Prostate gland (tissue), 2 donors: ENCODE measurements at regions not wholly inside any gene's neighbourhood (a gene's known extent, or its start where the extent isn't known, plus 50 kb on each side); places are given as distances from the start of the nearest gene placed in this dataset.

Source experiments
- POLR2A ChIP-seq: fragments of 450-650 bp; IDR thresholded peaks from one replicate; pipeline ENCODE4 v1.6.1; 2016; ENCODE audit warnings: antibody characterized with exemption, mild to moderate bottlenecking
- POLR2AphosphoS5 ChIP-seq: sonication (generic); formaldehyde crosslinking; IDR thresholded peaks from one replicate; pipeline ENCODE4 v1.6.1; 2017; ENCODE audit warnings: antibody characterized with exemption
- TF ChIP-seq, protein P1 (sequence below), 4 experiments: fragments of 200-600 bp in 2 of 4; fragments of 450-650 bp in 2 of 4; sonication (generic) in 2 of 4; IDR thresholded peaks; 1 replicate in 3 of 4; 2 replicates in 1 of 4; pipeline ENCODE4 v1.5.1; 2016 to 2019; ENCODE audit warnings: antibody characterized with exemption in 4 of 4, mild to moderate bottlenecking in 2 of 4, moderate library complexity in 2 of 4

- TF ChIP-seq, protein P1, sequence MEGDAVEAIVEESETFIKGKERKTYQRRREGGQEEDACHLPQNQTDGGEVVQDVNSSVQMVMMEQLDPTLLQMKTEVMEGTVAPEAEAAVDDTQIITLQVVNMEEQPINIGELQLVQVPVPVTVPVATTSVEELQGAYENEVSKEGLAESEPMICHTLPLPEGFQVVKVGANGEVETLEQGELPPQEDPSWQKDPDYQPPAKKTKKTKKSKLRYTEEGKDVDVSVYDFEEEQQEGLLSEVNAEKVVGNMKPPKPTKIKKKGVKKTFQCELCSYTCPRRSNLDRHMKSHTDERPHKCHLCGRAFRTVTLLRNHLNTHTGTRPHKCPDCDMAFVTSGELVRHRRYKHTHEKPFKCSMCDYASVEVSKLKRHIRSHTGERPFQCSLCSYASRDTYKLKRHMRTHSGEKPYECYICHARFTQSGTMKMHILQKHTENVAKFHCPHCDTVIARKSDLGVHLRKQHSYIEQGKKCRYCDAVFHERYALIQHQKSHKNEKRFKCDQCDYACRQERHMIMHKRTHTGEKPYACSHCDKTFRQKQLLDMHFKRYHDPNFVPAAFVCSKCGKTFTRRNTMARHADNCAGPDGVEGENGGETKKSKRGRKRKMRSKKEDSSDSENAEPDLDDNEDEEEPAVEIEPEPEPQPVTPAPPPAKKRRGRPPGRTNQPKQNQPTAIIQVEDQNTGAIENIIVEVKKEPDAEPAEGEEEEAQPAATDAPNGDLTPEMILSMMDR (IDR thresholded peaks at IDR 0.05) = no peak
- TF ChIP-seq POLR2A (no peak), POLR2AphosphoS5 (no peak)
These were observed 57.7 kb upstream of the CARD18 start for GRCh38 chr11:105197071-105197815.
